ENCODE measurements at regions not wholly inside any gene's neighbourhood (a gene's known extent, or its start where the extent isn't known, plus 50 kb on each side); places are given as distances from the start of the nearest gene placed in this dataset.
"Not testable (repeated sequence)": the region's sequence is repeated elsewhere in the genome, so short reads cannot be mapped to it uniquely, and the experiment has no call there.

- H3K36me3 Mint-ChIP-seq (ENCODE audit: low read depth) = no peaks in the 10 kb centered on the region
- H3K27me3 Mint-ChIP-seq (ENCODE audit: low read depth, poor library complexity) = peaks cover 3% of the 10 kb centered on the region
- H3K4me3 Mint-ChIP-seq = no peak overlapping the region
- DNase-seq = no peak
- H3K4me1 Mint-ChIP-seq = no peaks in the 10 kb centered on the region
- TF ChIP-seq CTCF (IDR thresholded peaks at IDR 0.05) = no peak
- no peak overlapping the region for H3K27ac Mint-ChIP-seq
- H3K9me3 Mint-ChIP-seq = no peaks in the 10 kb centered on the region
Observed at GRCh38 chr20:26169506-26169905, 472.9 kb upstream of the ZNF337 start.

- Mint-ChIP-seq H3K4me1 (no peaks in the 10 kb centered on the region), H3K27ac (no peak overlapping the region), H3K4me3 (no peak overlapping the region), H3K36me3 (ENCODE audit: low read depth) (no peaks in the 10 kb centered on the region), H3K9me3 (no peaks in the 10 kb centered on the region), H3K27me3 (ENCODE audit: low read depth, poor library complexity) (peaks cover 3% of the 10 kb centered on the region)
- TF ChIP-seq CTCF (IDR thresholded peaks at IDR 0.05) = no peak
- no peak for DNase-seq
Observed at GRCh38 chr20:26167499-26167898, 470.8 kb upstream of the ZNF337 start.

- no peak overlapping the region for H3K4me3 Mint-ChIP-seq
- DNase-seq = no peak
- H3K36me3 Mint-ChIP-seq (ENCODE audit: low read depth) = no peaks in the 10 kb centered on the region
- no peak for TF ChIP-seq CTCF (IDR thresholded peaks at IDR 0.05)
- peaks cover 3% of the 10 kb centered on the region for H3K27me3 Mint-ChIP-seq (ENCODE audit: low read depth, poor library complexity)
- H3K9me3 Mint-ChIP-seq = no peaks in the 10 kb centered on the region
- H3K27ac Mint-ChIP-seq = no peak overlapping the region
- no peaks in the 10 kb centered on the region for H3K4me1 Mint-ChIP-seq
Observed at GRCh38 chr20:26163890-26164289, 467.2 kb upstream of the ZNF337 start.

GRCh38 chr20:26163151-26163550 is 466.5 kb upstream of the ZNF337 start:
- not testable (repeated sequence) for H3K27ac Mint-ChIP-seq; DNase-seq; H3K9me3 Mint-ChIP-seq; H3K4me1 Mint-ChIP-seq; H3K4me3 Mint-ChIP-seq; H3K27me3 Mint-ChIP-seq (ENCODE audit: low read depth, poor library complexity); H3K36me3 Mint-ChIP-seq (ENCODE audit: low read depth)

- H3K27me3 Mint-ChIP-seq (ENCODE audit: low read depth, poor library complexity); H3K4me3 Mint-ChIP-seq; H3K27ac Mint-ChIP-seq; H3K36me3 Mint-ChIP-seq (ENCODE audit: low read depth); H3K9me3 Mint-ChIP-seq; DNase-seq; H3K4me1 Mint-ChIP-seq: not testable (repeated sequence)
Observed at GRCh38 chr20:26161741-26162140, 465.1 kb upstream of the ZNF337 start.

GRCh38 chr20:26160916-26161315 is 464.3 kb upstream of the ZNF337 start:
- H3K36me3 Mint-ChIP-seq (ENCODE audit: low read depth); H3K27ac Mint-ChIP-seq; H3K4me3 Mint-ChIP-seq; H3K9me3 Mint-ChIP-seq; H3K4me1 Mint-ChIP-seq; H3K27me3 Mint-ChIP-seq (ENCODE audit: low read depth, poor library complexity); DNase-seq: not testable (repeated sequence)

- no peak for TF ChIP-seq CTCF (IDR thresholded peaks at IDR 0.05)
- Mint-ChIP-seq H3K27me3 (ENCODE audit: low read depth, poor library complexity) (peaks cover 9% of the 10 kb centered on the region), H3K4me3 (no peak overlapping the region), H3K36me3 (ENCODE audit: low read depth) (no peaks in the 10 kb centered on the region), H3K27ac (no peak overlapping the region), H3K4me1 (no peaks in the 10 kb centered on the region), H3K9me3 (no peaks in the 10 kb centered on the region)
- DNase-seq = no peak
Observed at GRCh38 chr20:26154224-26154623, 457.6 kb upstream of the ZNF337 start.

Measured in nephron progenitor cell (in vitro differentiated cells).